ENCODE measurements at regions not wholly inside any gene's neighbourhood (a gene's known extent, or its start where the extent isn't known, plus 50 kb on each side); places are given as distances from the start of the nearest gene placed in this dataset.

DNA sequence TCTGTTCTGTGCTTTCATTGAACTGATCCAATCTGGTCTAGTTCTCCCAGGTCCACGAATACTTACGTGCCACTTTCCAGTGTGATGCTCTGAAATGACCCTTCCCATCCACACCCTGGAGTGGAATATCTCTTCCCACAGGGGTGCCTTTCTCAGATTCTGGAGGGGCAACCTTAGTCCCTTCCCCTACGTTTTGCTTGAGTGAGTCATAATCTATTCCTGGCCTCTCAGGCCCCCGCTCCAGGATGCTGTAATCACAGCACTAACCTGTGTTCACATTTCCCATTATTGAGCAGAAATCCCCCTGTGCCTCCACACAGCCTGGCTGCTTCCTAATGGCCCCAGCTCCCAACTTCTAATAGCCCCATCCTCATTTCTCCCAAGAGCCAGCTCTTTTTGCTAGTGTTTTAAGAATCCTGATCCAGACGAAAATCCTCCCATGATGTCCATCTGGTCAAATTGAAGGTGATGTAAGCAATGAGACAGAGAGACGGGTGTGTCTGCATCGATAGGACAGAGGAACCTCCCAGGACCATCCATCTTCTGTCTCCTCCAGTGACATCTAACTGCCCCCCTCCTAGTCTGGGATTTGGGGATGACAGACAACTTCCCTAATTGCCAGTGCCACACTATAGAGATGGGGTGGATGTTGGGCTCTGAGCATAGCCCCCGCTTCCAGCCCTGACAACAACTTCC, 164.0 kb upstream of the MAF start:
- TF ChIP-seq, protein P1, sequence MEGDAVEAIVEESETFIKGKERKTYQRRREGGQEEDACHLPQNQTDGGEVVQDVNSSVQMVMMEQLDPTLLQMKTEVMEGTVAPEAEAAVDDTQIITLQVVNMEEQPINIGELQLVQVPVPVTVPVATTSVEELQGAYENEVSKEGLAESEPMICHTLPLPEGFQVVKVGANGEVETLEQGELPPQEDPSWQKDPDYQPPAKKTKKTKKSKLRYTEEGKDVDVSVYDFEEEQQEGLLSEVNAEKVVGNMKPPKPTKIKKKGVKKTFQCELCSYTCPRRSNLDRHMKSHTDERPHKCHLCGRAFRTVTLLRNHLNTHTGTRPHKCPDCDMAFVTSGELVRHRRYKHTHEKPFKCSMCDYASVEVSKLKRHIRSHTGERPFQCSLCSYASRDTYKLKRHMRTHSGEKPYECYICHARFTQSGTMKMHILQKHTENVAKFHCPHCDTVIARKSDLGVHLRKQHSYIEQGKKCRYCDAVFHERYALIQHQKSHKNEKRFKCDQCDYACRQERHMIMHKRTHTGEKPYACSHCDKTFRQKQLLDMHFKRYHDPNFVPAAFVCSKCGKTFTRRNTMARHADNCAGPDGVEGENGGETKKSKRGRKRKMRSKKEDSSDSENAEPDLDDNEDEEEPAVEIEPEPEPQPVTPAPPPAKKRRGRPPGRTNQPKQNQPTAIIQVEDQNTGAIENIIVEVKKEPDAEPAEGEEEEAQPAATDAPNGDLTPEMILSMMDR (IDR thresholded peaks at IDR 0.05): no peak
- TF ChIP-seq POLR2A (IDR thresholded peaks at IDR 0.05): no peak
